Neural cell (in vitro differentiated cells): ENCODE measurements at regions not wholly inside any gene's neighbourhood (a gene's known extent, or its start where the extent isn't known, plus 50 kb on each side); places are given as distances from the start of the nearest gene placed in this dataset.

Source experiments
- H2AFZ ChIP-seq: fragments of 200-600, 300-800 bp; sonication (generic), shearing (Covaris generic); 2 replicates; pipeline ENCODE4 v1.6.0; 2014; ENCODE audit warnings: low read depth, mild to moderate bottlenecking, antibody characterized with exemption, low read length, moderate library complexity
- H3F3A ChIP-seq: fragments of 200-600 bp; shearing (Covaris generic); 2 replicates; pipeline ENCODE4 v1.6.1; 2016; ENCODE audit warnings: mild to moderate bottlenecking, moderate library complexity, mixed read lengths, antibody characterized with exemption, low read length; ENCODE audit not compliant: insufficient read depth, poor library complexity, severe bottlenecking
- H3K27ac ChIP-seq: fragments of 200-600, 300-800 bp; sonication (generic), shearing (Covaris generic); 2 replicates; pipeline ENCODE4 v1.5.1; 2014; ENCODE audit warnings: mild to moderate bottlenecking, low read length, moderate library complexity
- H3K27me3 ChIP-seq: fragments of 300-800, 200-600 bp; sonication (generic), shearing (Covaris generic); 2 replicates; pipeline ENCODE4 v1.6.0; 2014; ENCODE audit warnings: mild to moderate bottlenecking, low read depth, low read length, moderate library complexity; ENCODE audit not compliant: insufficient read depth
- H3K36me3 ChIP-seq: fragments of 300-800, 200-600 bp; sonication (generic), shearing (Covaris generic); 2 replicates; pipeline ENCODE4 v1.5.1; 2014; ENCODE audit warnings: mild to moderate bottlenecking, antibody characterized with exemption, low read length, moderate library complexity; ENCODE audit not compliant: insufficient read depth
- H3K4me2 ChIP-seq: fragments of 300-800, 200-600 bp; sonication (generic), shearing (Covaris generic); 2 replicates; pipeline ENCODE4 v1.6.0; 2014; ENCODE audit warnings: mild to moderate bottlenecking, low read length
- H3K4me3 ChIP-seq: fragments of 300-800, 200-600 bp; sonication (generic), shearing (Covaris generic); 2 replicates; pipeline ENCODE4 v1.5.1; 2014; ENCODE audit warnings: mild to moderate bottlenecking, low read length, moderate library complexity
- H3K79me2 ChIP-seq: fragments of 200-600 bp; shearing (Covaris generic); replicated peaks from 2 replicates; pipeline ENCODE4 v1.6.0; 2014; ENCODE audit warnings: mild to moderate bottlenecking, low read length, moderate library complexity; ENCODE audit not compliant: insufficient read depth
- H3K9ac ChIP-seq: fragments of 300-800, 200-600 bp; sonication (generic), shearing (Covaris generic); 2 replicates; pipeline ENCODE4 v1.6.1; 2016; ENCODE audit warnings: mild to moderate bottlenecking, low read length, mixed read lengths
- H3K9me2 ChIP-seq: fragments of 200-600 bp; shearing (Covaris generic); 2 replicates; pipeline ENCODE4 v1.6.1; 2016; ENCODE audit warnings: mild to moderate bottlenecking, low read length, mixed read lengths; ENCODE audit not compliant: insufficient read depth
- H3K9me3 ChIP-seq: fragments of 200-600, 300-800 bp; sonication (generic), shearing (Covaris generic); 2 replicates; pipeline ENCODE4 v1.6.1; 2016; ENCODE audit warnings: mild to moderate bottlenecking, mixed run types, low read length, moderate library complexity, mixed read lengths
- H4K20me1 ChIP-seq: fragments of 200-600 bp; shearing (Covaris generic); 2 replicates; pipeline ENCODE4 v1.6.1; 2016; ENCODE audit warnings: mild to moderate bottlenecking, mixed run types; ENCODE audit not compliant: insufficient read depth
- EP300 ChIP-seq: fragments of 450-650 bp; conservative IDR thresholded peaks from 2 replicates; pipeline ENCODE4 v1.6.1; 2014; ENCODE audit warnings: antibody characterized with exemption, mild to moderate bottlenecking, moderate library complexity; ENCODE audit not compliant: poor library complexity, severe bottlenecking
- EZH2 ChIP-seq: fragments of 200-600, 300-800 bp; shearing (Covaris generic), sonication (generic); IDR thresholded peaks from 2 replicates; pipeline ENCODE4 v1.6.1; 2014; ENCODE audit warnings: antibody characterized with exemption, low read length, borderline replicate concordance, mild to moderate bottlenecking; ENCODE audit not compliant: insufficient read depth, poor library complexity, severe bottlenecking
- POLR2AphosphoS5 ChIP-seq: IDR thresholded peaks from 2 replicates; pipeline ENCODE4 v1.6.1; 2012
- RAD21 ChIP-seq: fragments of 450-650 bp; conservative IDR thresholded peaks from 2 replicates; pipeline ENCODE4 v1.6.1; 2014; ENCODE audit warnings: antibody characterized with exemption, mild to moderate bottlenecking, moderate library complexity
- REST ChIP-seq: IDR thresholded peaks from 2 replicates; pipeline ENCODE4 v1.6.1; 2012; ENCODE audit warnings: borderline replicate concordance
- SMC3 ChIP-seq: fragments of 450-650 bp; conservative IDR thresholded peaks from 2 replicates; pipeline ENCODE4 v1.6.1; 2014; ENCODE audit warnings: antibody characterized with exemption, mild to moderate bottlenecking, moderate library complexity; ENCODE audit not compliant: poor library complexity
- small RNA-seq, 3 experiments: library from RNA; depleted of rRNA; stranded (forward); fragments of <200 nt; gene quantifications; one replicate each; pipeline ENCODE3, GENCODE V24; 2012

- TF ChIP-seq EZH2 (no peak), EP300 (no peak), POLR2AphosphoS5 (no peak)
- H3K9me3 ChIP-seq, result no peaks in the 10 kb centered on the region
- no peaks in the 10 kb centered on the region for H3K9me2 ChIP-seq
Observed at GRCh38 chr13:31978021-31978420, 53.6 kb upstream of the FRY start.

GRCh38 chr13:31980830-31981229 lies 50.7 kb upstream of the FRY start:
- H3K27ac ChIP-seq, result no peak overlapping the region
- H3K9ac ChIP-seq, result no peak overlapping the region
- no peaks in the 10 kb centered on the region for H3K9me2 ChIP-seq
- H3K79me2 ChIP-seq, result no peaks in the 10 kb centered on the region
- H3K36me3 ChIP-seq, result no peaks in the 10 kb centered on the region
- no peak overlapping the region for H2AFZ ChIP-seq
- no peak overlapping the region for H3K4me3 ChIP-seq
- H3K4me2 ChIP-seq, result no peak overlapping the region
- no peaks in the 10 kb centered on the region for H3K27me3 ChIP-seq
- H3F3A ChIP-seq, result no peaks in the 10 kb centered on the region
- H3K9me3 ChIP-seq, result no peaks in the 10 kb centered on the region
- no peaks in the 10 kb centered on the region for H4K20me1 ChIP-seq
- TF ChIP-seq RAD21 (no peak), SMC3 (no peak), REST (no peak), EP300 (no peak), EZH2 (no peak)

More at GRCh38 chr13:31978021-31978420, 53.6 kb upstream of the FRY start:
- no peak overlapping the region for H3K9ac ChIP-seq
- no peak overlapping the region for H3K4me3 ChIP-seq
- H3K27me3 ChIP-seq, result no peaks in the 10 kb centered on the region
- no peak overlapping the region for H2AFZ ChIP-seq
- H3K27ac ChIP-seq, result no peak overlapping the region
- no peaks in the 10 kb centered on the region for H4K20me1 ChIP-seq
- no peaks in the 10 kb centered on the region for H3K36me3 ChIP-seq
- no peaks in the 10 kb centered on the region for H3K79me2 ChIP-seq
- no peaks in the 10 kb centered on the region for H3F3A ChIP-seq
- no peak overlapping the region for H3K4me2 ChIP-seq

Small RNAs in the stretch of these regions (small RNA-seq; reads per million reads assigned to genes)
- 0 reads per million in 3 experiments for gene RF00017
